Activated CD4-positive, alpha-beta T cell treated with anti-CD3 and anti-CD28 coated beads, Interleukin-2, amount 50 U/mL, for 1 hour (primary cell): ENCODE measurements at regions not wholly inside any gene's neighbourhood (a gene's known extent, or its start where the extent isn't known, plus 50 kb on each side); places are given as distances from the start of the nearest gene placed in this dataset.
"Not testable (repeated sequence)": the region's sequence is repeated elsewhere in the genome, so short reads cannot be mapped to it uniquely, and the experiment has no call there.

Experiments
- DNase-seq: peaks from one replicate; pipeline ENCODE4 v3.0.0-alpha.2; 2020

DNA sequence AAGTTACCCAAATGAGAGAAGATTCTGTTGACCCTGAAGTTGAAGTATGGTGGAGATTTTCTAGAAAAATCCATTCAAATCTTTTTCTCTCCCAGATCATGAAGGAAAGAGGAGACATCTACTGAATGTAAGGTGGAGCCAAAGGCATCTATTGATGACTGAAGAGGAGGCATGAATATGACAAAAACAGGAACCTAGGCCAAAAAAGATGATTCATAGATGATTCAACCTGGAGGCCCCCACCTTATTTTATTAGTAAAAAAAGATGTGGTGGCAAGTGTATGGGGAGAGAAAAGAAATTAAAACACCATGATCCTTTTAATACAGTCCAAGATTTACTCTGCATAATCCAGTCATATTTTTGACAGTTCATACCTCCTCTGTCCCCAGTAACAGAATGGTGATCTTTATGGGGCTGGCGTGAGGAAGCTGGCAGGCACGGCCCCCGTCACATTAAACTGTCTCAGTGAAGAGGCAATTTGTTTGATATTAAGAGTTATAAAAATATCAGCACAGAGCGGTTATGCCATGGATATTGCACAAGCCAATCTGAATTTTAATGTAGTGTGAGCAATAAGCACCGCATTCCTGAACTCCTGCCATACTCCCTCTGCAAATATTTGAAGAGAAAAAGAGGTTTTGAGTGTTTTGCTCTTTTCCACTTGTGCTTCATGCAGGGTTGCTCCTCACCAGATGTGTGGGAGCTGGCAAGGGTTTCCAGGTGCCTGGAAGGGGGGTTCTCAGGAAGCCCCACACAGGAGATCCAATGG lies 94.4 kb downstream of the TRIM43 start:
- DNase-seq: not testable (repeated sequence)

DNA sequence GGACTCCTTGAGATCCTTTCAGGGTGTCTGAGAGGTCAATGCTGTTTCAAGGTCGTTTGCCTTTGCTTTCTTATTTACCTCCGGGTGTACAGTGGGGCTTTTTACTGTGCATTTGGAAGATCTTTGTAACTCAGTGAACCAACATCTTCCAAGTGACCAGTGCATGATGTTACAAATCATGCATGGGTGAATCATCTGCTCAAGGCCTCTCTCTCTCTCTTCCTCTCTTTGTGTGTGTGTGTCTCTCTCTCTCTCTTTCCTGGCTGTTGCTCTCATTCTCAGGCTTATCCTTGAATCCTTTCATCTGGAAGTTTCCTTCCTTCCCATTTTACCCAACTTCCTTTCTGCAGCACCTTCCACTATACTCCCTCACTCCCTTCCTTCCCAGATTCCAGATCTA lies 96.1 kb downstream of the TRIM43 start:
- not testable (repeated sequence) for DNase-seq

DNA sequence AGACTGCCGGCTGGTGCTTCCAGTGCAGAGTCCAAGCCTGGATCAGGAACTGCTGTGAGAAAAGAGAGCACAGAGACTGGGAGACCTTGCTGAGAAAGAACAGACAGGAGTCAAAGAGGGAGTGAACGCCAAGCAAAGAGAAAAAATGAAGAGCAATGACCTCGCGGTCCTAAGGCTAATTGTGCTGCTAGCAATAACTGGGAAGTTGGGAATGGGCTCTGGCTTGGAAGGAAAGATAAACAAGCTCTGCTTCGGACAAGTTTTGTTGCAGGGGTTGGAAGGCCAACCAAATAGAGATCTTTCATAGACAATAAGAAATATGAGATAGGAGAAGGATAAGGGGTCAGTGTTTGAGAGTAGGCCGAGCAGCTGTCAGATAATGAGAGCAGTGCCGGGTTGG lies 99.4 kb downstream of the TRIM43 start:
- DNase-seq: not testable (repeated sequence)

DNA sequence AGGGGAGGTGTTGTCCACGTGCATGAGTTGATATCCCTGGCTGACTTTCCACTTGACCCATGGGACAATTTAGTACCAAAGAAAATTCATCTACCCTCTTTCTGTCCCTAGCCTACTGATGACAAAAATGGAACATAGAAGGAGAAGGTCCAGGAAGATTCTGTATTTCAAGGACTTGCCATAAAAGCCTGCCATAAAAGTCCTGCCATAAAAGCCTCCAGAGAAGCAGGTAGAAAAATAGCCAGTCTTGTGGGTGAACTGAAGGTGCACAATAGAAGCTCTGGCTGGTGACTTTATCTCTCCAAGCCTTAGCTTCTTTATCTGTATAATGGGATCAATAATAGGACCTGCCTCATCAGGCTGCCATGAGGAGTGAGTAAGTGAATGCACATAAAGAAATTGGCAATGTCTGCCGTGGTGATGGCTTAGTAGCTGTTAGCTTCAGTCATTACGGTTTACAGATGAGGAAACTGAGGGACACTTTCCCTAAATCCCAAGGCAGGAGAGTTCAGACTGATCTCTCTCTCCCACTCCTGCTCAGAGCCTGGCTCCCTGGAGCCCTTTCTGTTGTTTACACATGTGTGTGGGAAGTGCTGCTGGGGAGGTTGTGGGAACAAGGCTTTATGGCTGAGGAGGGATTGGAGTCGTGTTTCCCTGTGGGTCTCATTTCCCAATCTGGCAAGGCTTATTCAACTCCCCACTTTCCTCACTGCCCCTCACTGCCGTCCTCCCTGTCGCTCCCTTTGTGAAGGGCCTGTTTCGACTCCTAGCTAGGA lies 101.5 kb downstream of the TRIM43 start:
- not testable (repeated sequence) for DNase-seq

DNA sequence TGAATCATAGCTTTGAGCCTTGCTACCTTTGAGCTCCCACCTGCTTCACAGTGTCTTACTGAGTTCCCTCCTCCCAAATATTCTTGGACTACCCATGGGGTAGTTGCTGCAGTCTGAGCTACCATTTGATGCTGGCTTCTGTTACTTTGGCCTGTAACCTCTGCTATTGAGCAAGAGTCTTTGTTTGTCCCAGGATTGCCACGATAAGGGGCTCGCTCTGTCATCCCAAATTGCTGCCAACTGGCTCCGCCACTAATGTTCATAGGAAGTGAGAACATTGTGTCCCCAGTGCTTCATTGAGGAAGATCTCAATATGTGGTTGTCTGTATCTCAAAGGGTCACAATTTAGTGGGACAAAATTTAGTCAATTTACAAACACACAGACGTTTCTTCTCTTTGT lies 103.8 kb downstream of the TRIM43 start:
- DNase-seq: no peak

GRCh38 chr2:95698146-95698545 lies 106.3 kb downstream of the TRIM43 start:
- DNase-seq: no peak

- DNase-seq: not testable (repeated sequence)
Measured at GRCh38 chr2:95699201-95700184, 107.7 kb downstream of the TRIM43 start.

DNA sequence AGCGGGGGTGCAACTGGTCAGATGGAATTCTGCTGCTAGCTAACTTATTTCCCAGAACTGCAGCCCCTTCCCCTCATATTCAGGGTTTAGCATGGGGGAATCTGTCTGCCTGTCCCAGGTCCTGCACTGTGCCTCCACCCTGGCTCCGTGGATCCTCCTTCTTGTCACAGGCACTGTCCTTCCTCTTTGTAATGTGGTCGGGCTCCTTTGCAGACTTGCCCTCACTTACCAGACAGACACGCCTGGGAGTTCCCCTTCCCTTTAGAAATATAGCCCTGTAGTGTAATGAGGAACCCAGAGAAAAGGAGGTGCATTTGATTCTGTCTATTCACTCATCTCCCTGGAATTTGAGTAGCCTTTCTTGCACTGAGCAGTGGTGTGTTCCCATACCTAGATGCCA lies 108.7 kb downstream of the TRIM43 start:
- no peak for DNase-seq

GRCh38 chr2:95702471-95702870 lies 110.7 kb downstream of the TRIM43 start:
- no peak for DNase-seq

DNA sequence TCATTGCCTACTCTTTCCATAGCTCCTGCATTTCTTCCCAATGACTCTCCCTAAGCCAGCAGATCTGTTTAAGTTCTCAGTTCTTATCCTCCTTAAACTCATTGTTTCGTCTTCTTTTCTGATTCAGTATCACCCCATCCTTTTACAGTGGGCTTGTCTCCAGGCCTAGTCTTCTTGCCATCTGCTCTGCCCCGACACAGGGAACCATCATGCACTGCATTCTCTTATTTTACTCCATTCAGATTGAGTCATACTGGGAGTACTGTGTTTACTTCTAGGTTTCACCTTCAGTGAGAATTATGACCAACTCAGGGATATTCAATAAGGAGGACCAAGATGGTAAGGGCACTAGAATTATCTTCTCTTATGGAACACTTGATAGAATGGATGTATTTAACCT lies 115.4 kb downstream of the TRIM43 start:
- not testable (repeated sequence) for DNase-seq

DNA sequence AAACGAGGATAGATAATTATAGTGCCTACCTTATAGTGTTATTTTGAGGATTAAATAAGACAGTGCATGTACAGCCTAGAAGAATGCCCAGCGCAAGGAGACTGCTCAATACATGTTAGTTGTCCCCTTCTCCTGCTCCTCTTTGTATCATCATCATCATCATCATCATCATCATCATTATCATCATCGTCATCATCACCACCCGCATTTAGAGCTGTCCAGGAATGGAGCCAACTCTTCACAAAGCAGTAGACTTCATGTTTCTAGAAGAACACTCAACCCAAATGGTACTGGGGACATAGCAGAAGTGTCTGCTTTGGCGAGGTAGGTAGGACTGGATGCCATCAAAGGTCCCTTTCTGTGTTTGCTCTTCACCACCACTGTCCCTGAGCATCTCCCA lies 116.0 kb downstream of the TRIM43 start:
- DNase-seq: no peak

DNA sequence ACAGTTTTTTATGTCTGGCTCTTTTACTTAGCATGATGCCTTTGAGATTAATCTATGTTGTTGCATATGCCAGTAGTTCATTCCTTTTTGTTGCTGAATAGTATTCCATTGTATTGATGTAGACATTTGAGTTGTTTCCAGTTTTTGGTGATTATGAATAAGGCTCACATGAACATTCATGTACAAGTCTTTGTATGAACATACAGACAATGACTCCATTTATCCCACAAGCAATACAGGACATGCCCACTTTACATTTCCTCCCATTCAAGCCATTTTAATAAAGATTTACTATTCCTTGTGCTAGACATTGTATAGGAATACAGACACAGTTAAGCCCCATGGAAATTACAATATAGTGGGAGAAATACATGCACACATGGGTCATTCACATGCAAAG lies 118.0 kb downstream of the TRIM43 start:
- DNase-seq: no peak

DNA sequence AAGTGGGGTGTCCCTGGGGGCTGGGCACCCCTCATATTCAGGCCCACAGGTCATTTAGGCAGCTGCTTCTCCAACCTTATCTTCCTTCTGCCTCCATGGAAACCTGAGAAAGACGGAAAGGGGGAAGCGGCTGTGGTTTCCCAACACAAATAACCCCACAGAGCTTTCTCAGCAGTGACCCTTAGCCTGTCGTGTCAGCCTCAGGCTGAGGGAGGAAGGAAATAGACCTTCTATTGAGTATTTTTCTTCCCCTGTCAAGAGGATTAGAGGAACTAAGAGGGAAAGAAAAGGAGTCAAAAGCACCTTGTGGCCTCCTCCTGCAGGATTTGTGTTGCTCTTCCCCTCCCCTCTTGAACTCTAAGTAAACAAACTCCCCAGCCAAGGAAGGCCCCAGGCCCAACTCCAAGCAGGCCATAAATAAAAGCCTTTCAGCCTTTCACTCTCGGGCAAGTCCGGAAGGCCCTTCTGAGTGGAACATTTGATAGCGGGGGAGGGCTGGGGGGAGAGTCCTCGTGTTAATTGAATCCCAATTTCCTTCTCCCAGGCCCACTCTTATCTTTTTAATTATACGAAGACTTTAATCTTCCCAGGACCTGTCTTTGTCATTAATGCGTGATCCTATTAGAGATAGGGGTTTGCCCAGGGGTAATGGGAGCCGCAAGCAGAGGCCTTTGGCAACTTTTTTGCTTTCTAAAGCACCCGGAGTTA lies 121.8 kb downstream of the TRIM43 start:
- DNase-seq: not testable (repeated sequence)

- not testable (repeated sequence) for DNase-seq
Measured at GRCh38 chr2:95714398-95714797, 122.6 kb downstream of the TRIM43 start.

DNA sequence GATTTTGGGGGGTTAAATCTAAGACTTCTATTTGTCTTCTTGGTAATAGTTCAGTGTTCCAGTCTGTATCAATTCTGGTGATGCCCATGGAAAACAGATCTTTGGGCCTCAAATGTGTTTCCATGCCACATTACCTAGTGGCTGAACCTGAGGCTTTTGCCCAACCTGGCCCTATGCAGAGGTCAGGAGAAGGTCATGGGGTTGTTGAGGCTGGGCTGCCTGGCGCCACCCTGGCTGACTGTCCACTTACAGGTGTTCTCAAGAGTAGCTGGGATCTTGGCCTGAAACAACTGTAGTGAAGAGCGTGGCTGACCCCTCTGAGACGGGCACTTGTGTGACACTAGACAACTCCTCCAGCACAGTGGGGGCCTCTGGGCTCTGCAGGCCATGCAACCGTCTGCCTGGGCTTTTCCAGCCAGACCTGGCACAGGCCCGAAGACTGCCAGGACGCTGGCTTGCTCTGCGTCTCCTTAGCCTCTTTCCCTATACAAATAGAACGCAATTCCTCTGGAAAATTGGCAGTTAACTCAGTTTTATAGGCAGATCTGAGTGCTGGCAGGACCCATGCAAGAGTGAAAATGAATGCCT lies 127.8 kb downstream of the TRIM43 start:
- no peak for DNase-seq

- DNase-seq: no peak
Measured at GRCh38 chr2:95721726-95722125, 129.9 kb downstream of the TRIM43 start.

GRCh38 chr2:95722131-95722697 lies 130.4 kb downstream of the TRIM43 start:
- no peak for DNase-seq

DNA sequence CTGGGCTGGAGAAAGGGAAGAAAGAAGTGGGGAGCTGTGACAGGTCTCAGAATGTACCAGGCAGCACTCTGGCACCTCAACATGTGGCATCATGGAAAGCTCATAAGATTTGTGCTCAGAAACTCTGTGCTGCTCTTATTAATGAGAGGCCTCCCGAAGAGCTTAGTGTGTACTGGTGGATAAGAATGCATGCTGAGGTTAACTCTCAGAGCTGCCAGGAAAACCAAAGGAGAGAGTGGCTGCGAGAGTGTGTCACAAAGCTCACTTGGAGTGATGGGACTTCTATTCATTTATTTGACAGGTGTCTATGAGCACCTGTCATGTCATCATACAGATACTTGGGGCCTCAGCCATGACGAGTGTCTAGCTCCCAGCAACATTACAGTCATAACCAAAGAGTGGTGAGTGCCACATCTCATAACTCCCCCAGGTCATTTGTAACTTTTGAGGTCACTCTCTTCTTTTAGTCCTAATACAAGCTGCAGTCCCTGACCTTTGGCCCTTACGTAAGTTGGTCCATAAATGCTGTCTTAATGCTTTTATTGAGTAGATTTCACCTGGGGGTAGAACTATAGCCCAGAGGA lies 131.9 kb downstream of the TRIM43 start:
- DNase-seq: not testable (repeated sequence)

DNA sequence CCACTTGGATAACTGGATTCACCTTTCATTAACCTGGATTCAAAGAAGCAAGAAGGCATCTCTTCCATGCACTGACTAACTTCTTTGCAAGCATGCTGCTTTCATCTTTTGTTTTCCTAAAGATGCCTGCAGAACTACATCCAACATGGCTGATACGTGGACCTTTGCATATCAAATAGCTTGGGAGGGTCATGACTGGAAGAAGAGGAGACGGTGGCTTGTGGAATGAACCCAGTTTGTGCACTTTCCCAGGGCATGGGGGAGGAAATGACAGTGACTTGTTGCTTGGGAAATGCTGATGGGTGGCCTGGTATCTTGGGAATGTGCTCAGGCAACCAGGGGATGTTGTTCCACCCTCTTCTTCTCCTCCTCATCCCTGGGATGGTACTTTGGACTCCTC lies 133.4 kb downstream of the TRIM43 start:
- DNase-seq: not testable (repeated sequence)

DNA sequence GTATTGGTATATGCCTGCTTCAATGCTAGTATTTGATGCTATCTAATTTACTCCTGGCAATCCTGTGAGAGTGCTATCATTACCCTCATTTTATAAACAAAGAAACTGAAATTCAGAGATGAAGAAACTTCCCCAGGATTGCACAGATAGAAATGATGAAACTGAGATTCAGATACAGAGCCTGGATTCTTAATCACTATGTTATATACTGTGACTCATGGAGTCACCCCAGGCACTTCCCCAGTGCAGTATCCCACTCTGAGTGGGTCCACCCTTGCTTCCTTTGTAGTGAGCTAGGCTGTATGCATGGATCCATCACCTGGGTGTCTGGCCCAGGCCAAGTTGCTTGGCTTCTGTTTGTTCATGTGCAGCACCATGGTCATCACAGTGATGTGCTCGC lies 133.9 kb downstream of the TRIM43 start:
- not testable (repeated sequence) for DNase-seq

DNA sequence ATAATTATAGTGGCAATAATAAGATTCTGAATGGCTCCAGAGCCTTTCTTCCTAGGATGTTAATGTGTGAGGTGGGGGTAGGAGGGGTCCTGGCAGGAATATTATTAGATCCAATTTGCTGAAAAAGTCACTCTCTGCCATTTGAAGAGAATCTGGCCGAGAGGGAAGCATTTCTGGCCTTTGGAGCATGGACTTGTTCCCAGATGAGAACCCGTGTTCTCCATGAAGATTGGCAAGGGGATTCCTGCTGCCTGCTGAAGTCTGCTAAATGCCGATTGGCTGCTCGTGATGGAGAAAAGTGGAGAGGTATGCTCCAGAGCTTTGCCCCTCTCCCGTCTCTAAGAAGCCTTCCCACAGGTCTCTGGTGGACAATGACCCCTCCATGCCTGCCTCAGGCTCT lies 135.6 kb downstream of the TRIM43 start:
- DNase-seq: not testable (repeated sequence)
